Muscle layer of duodenum (tissue), 2 donors: ENCODE measurements at regions not wholly inside any gene's neighbourhood (a gene's known extent, or its start where the extent isn't known, plus 50 kb on each side); places are given as distances from the start of the nearest gene placed in this dataset.

Source experiments
- H3K27ac ChIP-seq: one replicate; pipeline ENCODE4 v1.7.0; 2013; ENCODE audit warnings: mild to moderate bottlenecking, low read length
- H3K27me3 ChIP-seq: one replicate; pipeline ENCODE4 v1.7.0; 2013; ENCODE audit warnings: low read depth, mild to moderate bottlenecking, control low read depth, low read length
- H3K36me3 ChIP-seq, 2 donors: one replicate each; pipeline ENCODE4 v1.7.0; 2013; ENCODE audit warnings: low read length in 2 of 2, control low read depth in 1 of 2, mild to moderate bottlenecking in 1 of 2; ENCODE audit not compliant: insufficient read depth in 2 of 2, control insufficient read depth in 1 of 2
- H3K4me1 ChIP-seq, 2 donors: one replicate each; pipeline ENCODE4 v1.7.0; 2013; ENCODE audit warnings: low read length in 2 of 2, mild to moderate bottlenecking in 2 of 2, control low read depth in 1 of 2, moderate library complexity in 1 of 2; ENCODE audit not compliant: insufficient read depth in 2 of 2, control insufficient read depth in 1 of 2
- H3K4me3 ChIP-seq, 2 donors: one replicate each; pipeline ENCODE4 v1.7.0; 2013; ENCODE audit warnings: low read length in 2 of 2, low read depth in 1 of 2, mild to moderate bottlenecking in 1 of 2
- H3K9me3 ChIP-seq, 2 donors: one replicate each; pipeline ENCODE4 v1.7.0; 2013; ENCODE audit warnings: low read length in 2 of 2, control low read depth in 1 of 2, mild to moderate bottlenecking in 1 of 2; ENCODE audit not compliant: control insufficient read depth in 1 of 2
- donor health status: healthy.

DNA sequence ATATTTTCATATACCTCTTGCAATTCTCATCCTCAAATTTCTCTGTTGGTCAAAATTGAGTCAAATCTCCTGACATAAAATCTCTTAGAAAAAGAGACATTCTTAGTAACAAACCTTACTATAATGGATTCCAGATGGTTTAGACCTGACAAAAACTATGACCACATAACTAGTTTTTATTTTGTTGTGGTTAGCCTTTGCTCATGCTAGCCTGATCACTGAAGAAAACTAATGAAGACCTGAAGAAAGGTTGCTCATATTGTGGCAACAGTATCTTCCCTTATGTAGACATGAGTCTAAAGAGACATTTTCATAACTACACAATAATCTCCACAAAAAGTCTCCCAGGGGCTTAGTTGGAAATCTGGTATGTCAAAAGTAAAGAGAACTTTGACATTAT, 274.1 kb upstream of the TMEM161B start:
- H3K4me1 ChIP-seq, result no peaks in the 10 kb centered on the region
- H3K9me3 ChIP-seq, result no peaks in the 10 kb centered on the region
- no peaks in the 10 kb centered on the region for H3K36me3 ChIP-seq
- no peaks in the 10 kb centered on the region for H3K27me3 ChIP-seq
- H3K27ac ChIP-seq, result no peak overlapping the region
- H3K4me3 ChIP-seq, result no peak overlapping the region

DNA sequence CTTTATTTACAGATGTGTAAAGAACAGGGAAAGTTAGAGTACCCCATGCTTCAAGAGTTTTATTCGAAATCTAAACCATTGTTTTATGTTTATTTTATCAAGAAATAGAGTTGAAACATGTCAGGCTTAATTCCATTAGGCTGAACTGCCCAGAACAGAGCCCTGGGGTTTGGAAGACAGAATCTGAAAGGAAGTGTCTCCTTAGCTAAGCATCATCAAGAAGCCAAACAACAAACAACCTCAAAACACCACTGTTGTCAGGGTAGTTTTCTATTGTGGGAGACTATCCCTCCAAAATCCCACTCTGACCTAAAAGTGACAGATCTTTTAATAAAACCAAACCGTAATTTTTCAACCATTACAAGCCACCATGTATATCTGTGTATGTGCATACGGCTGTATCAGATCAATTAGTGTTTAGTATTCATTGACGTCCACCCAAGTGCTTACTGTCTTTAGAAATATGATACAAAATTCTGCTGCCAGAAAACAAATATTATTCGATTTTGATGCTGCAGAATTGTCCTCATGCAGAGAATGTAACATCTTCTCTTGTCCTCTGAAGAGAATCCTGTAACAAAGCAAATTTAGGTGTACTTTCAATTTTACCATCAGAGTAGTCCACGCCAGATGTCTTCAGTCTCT, 271.9 kb upstream of the TMEM161B start:
- Histone ChIP-seq H3K27me3 (no peaks in the 10 kb centered on the region), H3K4me1 (no peaks in the 10 kb centered on the region), H3K4me3 (no peak overlapping the region), H3K27ac (no peak overlapping the region), H3K9me3 (no peaks in the 10 kb centered on the region), H3K36me3 (no peaks in the 10 kb centered on the region)

DNA sequence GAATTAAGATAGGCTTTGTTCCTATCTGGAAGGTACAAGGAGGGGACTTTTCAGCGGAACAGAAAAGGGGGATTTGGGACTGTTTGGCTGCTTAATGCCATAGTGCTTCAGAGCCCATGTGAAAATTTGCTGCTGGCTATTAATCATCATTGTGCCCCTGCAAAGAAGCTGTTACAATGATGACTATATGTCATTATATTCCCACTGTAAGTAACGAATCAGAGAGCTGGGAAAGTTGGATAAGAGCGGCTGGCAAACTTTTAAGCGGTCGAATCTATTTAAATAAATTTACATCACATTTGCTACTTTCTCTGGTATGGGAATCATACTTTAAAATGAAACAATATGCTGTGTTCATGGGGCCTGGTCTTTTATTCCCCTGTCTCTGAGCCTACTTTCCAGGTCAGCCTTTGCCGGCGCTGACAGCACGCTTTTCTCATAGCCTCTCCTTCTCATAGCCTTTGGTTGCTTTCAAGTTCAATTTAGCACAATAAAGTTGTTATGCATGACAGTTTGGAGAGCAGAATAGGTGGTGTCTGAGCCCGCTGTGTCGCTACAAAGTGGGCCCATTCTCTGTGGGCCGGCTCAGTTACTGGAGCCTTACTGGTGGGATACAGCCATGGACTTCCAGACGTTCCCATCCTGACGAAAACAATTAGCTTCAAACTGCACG, 271.2 kb upstream of the TMEM161B start:
- no peaks in the 10 kb centered on the region for H3K36me3 ChIP-seq
- no peaks in the 10 kb centered on the region for H3K27me3 ChIP-seq
- no peaks in the 10 kb centered on the region for H3K9me3 ChIP-seq
- H3K4me1 ChIP-seq, result no peaks in the 10 kb centered on the region
- H3K27ac ChIP-seq, result no peak overlapping the region
- H3K4me3 ChIP-seq, result no peak overlapping the region

DNA sequence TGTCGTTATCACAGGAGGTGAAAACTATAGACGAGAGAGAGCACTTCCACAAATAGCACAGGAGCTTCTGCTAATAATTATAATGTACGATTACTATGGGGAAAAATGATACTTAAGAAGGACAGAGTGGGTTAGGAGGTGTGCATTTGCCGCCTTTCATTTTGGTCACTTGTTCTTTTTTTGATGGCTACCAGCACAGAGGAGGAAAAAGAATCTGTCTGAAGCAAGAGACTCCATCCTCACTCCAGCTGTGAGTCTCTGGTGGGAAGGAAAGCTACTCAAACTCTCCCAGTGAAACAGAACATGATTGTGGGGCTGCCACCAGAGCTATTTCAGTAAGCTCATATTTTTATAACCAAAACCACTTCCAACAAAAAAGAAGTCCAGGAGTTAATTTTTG, 270.4 kb upstream of the TMEM161B start:
- Histone ChIP-seq H3K27ac (no peak overlapping the region), H3K9me3 (no peaks in the 10 kb centered on the region), H3K27me3 (no peaks in the 10 kb centered on the region), H3K4me3 (no peak overlapping the region), H3K36me3 (no peaks in the 10 kb centered on the region), H3K4me1 (no peaks in the 10 kb centered on the region)

DNA sequence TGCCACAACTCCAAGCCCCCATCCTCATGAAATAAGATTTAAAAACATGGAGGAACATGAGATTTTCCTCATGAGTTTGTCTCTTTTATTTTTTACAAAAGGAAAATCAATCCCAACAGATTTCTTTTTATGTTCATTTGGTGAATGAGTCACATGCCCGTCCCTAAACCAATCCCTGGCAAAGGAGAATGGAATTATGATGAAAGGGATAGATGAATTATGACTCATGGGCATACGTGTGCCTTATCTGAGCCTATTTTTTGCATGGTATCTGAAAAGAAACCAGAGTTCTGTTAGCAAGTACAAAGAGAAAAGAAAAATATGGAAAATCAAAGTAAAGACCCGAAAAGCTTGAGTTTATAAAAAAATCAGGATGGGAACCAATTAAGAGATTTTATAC, 267.5 kb upstream of the TMEM161B start:
- Histone ChIP-seq H3K36me3 (no peaks in the 10 kb centered on the region), H3K4me3 (no peak overlapping the region), H3K27me3 (no peaks in the 10 kb centered on the region), H3K4me1 (no peaks in the 10 kb centered on the region), H3K9me3 (no peaks in the 10 kb centered on the region), H3K27ac (no peak overlapping the region)

DNA sequence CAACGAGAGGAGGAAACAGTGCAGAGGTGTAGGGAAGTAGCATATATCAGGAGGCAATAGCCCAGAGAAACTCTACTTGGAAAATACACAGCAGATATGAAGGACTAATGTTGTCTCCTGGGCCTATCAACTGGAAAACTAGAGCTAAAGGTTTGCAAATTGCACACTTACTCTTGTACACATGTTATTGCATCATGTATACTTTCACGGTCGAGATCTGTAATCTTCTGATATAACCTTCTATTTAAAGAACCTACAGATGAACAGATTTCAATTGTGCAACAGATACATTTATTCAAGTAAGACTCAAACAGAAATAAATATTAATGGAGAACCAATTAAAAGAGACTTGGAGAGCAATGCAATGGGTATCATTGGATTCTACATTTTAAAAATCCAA, 256.3 kb upstream of the TMEM161B start:
- no peaks in the 10 kb centered on the region for H3K27me3 ChIP-seq
- no peak overlapping the region for H3K27ac ChIP-seq
- H3K9me3 ChIP-seq, result no peaks in the 10 kb centered on the region
- H3K4me1 ChIP-seq, result no peaks in the 10 kb centered on the region
- H3K36me3 ChIP-seq, result no peaks in the 10 kb centered on the region
- H3K4me3 ChIP-seq, result no peak overlapping the region

DNA sequence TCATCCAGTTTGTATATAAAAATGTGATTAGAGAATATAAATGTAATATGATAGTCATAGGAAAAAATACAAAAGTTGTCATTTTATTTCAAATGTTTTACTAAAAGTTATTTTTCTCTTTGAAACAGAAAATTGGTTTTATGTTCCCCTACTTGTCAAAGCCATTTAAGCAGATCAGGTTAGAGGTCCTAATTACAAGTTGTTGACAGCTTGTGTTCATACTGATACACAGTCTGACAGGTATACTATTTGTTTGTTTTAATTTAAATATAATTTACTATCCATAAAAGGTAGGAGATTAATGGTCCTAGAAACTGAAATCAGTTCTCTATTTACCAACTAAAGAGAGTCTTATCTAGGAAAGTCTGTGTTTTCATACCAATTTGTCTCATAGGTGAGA, 250.4 kb upstream of the TMEM161B start:
- Histone ChIP-seq H3K27ac (no peak overlapping the region), H3K36me3 (no peaks in the 10 kb centered on the region), H3K27me3 (no peaks in the 10 kb centered on the region), H3K9me3 (no peaks in the 10 kb centered on the region), H3K4me1 (no peaks in the 10 kb centered on the region), H3K4me3 (no peak overlapping the region)

DNA sequence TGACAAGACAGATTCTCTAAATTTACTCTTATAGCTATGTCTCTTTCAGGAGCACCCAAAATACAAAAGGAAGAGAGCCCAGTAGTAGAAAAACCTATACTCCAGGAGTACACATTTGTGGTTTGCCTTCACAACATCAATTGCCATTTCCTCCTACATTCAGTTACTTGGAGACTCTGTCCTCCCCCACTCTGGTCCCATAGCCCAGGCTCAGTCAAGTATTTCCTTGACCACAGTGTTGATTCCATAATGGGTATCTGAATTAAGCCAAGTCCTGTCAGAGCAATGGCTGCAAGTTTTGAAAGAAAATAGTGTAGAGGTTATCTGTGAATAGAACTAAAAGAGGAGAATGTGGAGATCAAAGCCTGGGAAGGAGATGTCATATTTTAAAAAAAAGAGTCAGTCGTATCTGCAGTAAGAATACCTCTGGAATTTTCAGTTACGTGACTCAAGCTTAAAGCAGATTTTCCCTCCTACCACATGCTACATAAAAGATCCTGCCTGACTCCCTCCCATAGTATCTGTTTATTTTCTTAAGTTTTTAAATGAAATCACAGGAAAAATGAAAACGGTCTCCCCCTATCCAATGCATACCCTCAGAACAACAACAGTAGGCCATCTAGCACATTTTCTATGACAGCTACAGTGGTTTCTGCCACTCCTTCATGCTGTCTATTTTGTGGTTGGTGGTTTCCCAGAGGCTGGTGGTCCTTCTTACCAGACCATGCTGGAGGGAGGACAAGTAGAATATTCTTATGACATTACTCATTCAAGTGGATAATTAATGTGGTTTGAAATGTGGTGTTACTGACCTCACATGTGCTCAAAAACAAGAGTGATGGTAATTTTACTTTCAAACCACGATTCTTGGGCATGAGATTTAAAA, 249.7 kb upstream of the TMEM161B start:
- Histone ChIP-seq H3K36me3 (no peaks in the 10 kb centered on the region), H3K27me3 (no peaks in the 10 kb centered on the region), H3K9me3 (no peaks in the 10 kb centered on the region), H3K27ac (no peak overlapping the region), H3K4me3 (no peak overlapping the region), H3K4me1 (no peaks in the 10 kb centered on the region)

DNA sequence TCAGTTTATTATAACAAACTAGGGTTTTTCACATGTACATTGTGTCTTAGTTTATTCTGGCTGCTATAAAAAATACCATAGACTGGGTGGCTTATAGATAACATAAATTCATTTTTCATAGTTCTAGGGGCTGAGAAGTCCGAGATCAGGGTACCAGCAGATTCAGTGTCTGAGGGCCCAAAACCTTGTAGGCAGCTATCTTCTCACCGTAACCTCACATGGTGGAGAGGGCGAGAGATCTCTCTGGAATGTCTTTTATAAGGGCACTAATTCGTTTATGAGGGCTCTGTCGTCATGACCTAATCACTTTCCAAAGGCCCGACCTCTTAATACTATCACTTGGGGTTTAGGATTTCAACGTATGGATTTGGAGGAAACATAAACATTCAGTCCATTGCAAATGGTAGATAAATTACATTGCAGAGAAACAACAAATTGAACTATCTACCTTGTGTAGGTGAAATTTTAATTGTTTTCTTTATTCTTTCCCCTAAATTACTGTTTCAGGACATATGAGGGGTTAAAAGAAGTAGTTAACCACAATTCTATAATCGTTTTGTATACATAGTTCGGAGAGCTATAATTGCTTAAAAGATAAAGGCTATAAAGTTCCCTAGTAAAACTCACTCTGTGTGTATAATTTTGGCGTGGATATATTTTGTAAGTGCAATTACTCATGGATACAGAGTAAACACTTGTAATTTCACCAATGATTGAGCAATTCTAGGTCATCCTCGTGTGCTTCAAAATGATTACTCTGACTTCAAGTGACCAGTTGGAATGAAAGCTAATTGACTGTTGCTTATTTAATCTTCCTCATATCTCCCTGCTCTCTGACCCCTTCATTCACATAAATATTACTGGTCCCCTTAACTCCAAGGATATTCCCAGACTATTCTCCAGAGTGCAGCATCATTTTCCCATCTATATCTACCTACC, 247.5 kb upstream of the TMEM161B start:
- no peaks in the 10 kb centered on the region for H3K36me3 ChIP-seq
- no peaks in the 10 kb centered on the region for H3K4me1 ChIP-seq
- H3K27ac ChIP-seq, result no peak overlapping the region
- no peak overlapping the region for H3K4me3 ChIP-seq
- no peaks in the 10 kb centered on the region for H3K27me3 ChIP-seq
- H3K9me3 ChIP-seq, result no peaks in the 10 kb centered on the region

DNA sequence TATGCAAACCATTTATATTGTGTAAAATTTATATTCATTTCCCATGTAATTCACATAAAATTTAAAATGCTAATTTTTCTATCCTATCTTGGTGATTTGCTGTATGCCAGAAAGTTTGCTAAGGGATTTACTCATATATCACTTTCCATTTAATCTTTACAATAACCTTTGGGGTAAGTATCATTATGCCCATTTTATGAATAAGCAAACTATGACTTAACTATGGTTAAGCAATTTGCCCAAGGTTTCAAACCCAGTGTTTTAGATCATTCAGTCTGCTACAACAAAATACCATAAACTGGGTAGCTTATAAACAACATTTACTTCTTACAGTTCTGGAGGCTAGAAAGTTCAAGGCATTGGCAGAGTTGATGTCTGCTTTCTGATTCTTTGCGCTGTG, 246.4 kb upstream of the TMEM161B start:
- Histone ChIP-seq H3K4me1 (no peaks in the 10 kb centered on the region), H3K27ac (no peak overlapping the region), H3K27me3 (no peaks in the 10 kb centered on the region), H3K36me3 (no peaks in the 10 kb centered on the region), H3K4me3 (no peak overlapping the region), H3K9me3 (no peaks in the 10 kb centered on the region)

DNA sequence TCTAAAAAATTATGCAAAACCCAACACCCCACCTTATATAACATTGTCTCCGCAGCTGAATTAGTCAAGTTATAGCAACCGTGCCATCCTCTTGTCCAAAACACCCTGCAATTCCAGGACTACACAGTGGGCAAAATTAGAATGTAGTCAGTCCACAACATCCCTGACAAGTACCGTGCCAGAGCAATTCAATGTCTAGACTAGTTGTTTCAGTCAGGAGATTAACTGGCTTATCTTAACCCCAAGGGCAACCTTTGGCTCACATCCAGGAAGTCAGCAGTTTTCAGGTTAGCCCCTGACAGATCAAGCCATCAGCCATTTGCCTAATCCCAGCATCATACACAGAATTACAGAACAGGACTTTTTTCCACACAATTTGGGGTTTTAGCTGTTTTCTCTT, 240.8 kb upstream of the TMEM161B start:
- Histone ChIP-seq H3K9me3 (no peaks in the 10 kb centered on the region), H3K4me3 (no peak overlapping the region), H3K4me1 (no peaks in the 10 kb centered on the region), H3K27me3 (no peaks in the 10 kb centered on the region), H3K27ac (no peak overlapping the region), H3K36me3 (no peaks in the 10 kb centered on the region)
